Spinal cord (tissue), 9 donors: ENCODE measurements at regions not wholly inside any gene's neighbourhood (a gene's known extent, or its start where the extent isn't known, plus 50 kb on each side); places are given as distances from the start of the nearest gene placed in this dataset.
A peak's percentile ranks its signal among the peaks of the same experiment; 100 is the strongest.

Experiments
- DNase-seq, 6 donors: peaks; one replicate each; pipeline versions ENCODE4 v3.0.0 to v3.0.0-alpha.2; 2013 to 2015; ENCODE audit warnings: low spot score in 6 of 6, low read depth in 4 of 6
- H3K27ac ChIP-seq: one replicate; pipeline ENCODE4 v1.5.1; 2013; ENCODE audit warnings: low read depth, low read length, control low read depth
- H3K27me3 ChIP-seq: one replicate; pipeline ENCODE4 v1.6.1; 2013; ENCODE audit warnings: low read length; ENCODE audit not compliant: control insufficient read depth, insufficient read depth
- H3K36me3 ChIP-seq: one replicate; pipeline ENCODE4 v1.6.1; 2013; ENCODE audit warnings: low read length; ENCODE audit not compliant: control insufficient read depth, insufficient read depth
- H3K4me1 ChIP-seq: one replicate; pipeline ENCODE4 v1.6.1; 2013; ENCODE audit warnings: low read length; ENCODE audit not compliant: control insufficient read depth, insufficient read depth
- H3K4me3 ChIP-seq: one replicate; pipeline ENCODE4 v1.5.1; 2013; ENCODE audit warnings: low read depth, low read length, control low read depth
- H3K9me3 ChIP-seq: one replicate; pipeline ENCODE4 v1.6.1; 2013; ENCODE audit warnings: low read length; ENCODE audit not compliant: control insufficient read depth, insufficient read depth
- WGBS: methylation state at CpG from one replicate; pipeline ENCODE4 v1.1.5; 2013; ENCODE audit warnings: missing lambda C conversion rate; ENCODE audit not compliant: insufficient coverage; 5-methylcytosine and 5-hydroxymethylcytosine counted together
- donor health status: healthy.

DNA sequence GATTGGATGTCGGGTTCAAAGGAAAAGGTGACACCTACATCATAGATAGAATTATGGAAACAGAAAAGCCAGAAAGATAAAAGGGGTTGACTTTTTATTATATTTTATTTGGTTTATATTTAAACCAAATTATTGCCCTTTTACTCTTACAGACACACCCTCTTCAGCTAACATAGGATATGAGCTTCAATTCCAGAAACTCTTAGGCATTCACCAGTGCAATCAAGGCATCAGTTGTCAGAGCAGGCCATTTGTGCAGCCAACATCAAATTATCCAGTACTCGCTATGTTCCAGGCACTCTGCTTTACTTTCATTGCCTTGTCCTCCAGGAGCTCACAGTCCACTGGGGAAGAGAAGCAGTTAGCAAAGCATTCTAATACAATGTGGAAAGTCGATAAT is 347.5 kb downstream of the TFEC start:
- Histone ChIP-seq H3K36me3 (no peaks in the 10 kb centered on the region), H3K27me3 (no peaks in the 10 kb centered on the region), H3K4me3 (no peak overlapping the region), H3K27ac (no peak overlapping the region), H3K4me1 (no peaks in the 10 kb centered on the region), H3K9me3 (no peaks in the 10 kb centered on the region)
- no CpG with 5 or more reads among the region's 3 CpGs for WGBS
- DNase-seq = no peak

DNA sequence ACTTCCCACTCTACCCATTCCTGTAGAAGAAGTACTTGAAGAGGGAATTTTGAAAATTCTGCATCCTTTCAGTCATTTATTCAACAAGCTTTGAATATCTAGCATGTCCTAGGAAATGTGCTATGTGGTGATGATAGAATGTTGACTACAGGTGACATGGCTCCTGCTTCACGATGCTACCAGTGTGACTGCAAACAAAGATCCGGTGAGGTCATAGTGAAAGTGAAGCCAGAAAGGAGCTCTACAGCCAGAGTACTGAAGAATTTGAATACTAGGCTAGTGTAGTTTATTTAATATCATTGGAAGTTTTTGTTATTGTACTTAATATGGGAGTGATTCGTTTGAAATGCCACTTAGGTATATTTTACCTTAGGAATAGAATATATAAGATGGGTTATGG is 348.1 kb downstream of the TFEC start:
- Histone ChIP-seq H3K4me3 (no peak overlapping the region), H3K4me1 (no peaks in the 10 kb centered on the region), H3K27me3 (no peaks in the 10 kb centered on the region), H3K36me3 (no peaks in the 10 kb centered on the region), H3K27ac (no peak overlapping the region), H3K9me3 (no peaks in the 10 kb centered on the region)
- WGBS = 86% methylated on average over 2 of the region's 3 CpGs
- DNase-seq = no peak

DNA sequence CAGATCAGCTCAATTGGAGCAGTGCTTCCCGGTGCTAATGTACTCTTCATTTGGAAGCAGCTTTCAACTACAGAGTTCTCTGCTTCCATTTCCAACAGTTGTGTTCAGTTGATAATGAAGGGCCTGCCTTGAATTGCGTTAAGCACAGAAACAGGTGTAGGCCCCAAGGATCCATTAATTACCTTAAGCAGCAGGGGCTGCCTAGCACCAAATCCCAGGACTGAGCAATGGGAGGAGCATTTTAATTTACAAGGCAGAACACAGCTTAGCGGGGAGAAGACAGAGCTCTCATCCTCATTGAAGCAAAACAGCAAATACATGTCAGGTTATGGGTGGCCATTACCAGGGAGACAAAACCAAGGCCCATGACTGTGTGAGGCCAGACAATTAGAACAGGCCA is 349.6 kb downstream of the TFEC start:
- 60% methylated on average over 1 of the region's 3 CpGs for WGBS
- peak in 1 of 6 donors; percentile 33 for DNase-seq
- H3K27me3 ChIP-seq = no peaks in the 10 kb centered on the region
- H3K4me1 ChIP-seq = no peaks in the 10 kb centered on the region
- no peak overlapping the region for H3K4me3 ChIP-seq
- H3K9me3 ChIP-seq = no peaks in the 10 kb centered on the region
- H3K36me3 ChIP-seq = no peaks in the 10 kb centered on the region
- no peak overlapping the region for H3K27ac ChIP-seq

DNA sequence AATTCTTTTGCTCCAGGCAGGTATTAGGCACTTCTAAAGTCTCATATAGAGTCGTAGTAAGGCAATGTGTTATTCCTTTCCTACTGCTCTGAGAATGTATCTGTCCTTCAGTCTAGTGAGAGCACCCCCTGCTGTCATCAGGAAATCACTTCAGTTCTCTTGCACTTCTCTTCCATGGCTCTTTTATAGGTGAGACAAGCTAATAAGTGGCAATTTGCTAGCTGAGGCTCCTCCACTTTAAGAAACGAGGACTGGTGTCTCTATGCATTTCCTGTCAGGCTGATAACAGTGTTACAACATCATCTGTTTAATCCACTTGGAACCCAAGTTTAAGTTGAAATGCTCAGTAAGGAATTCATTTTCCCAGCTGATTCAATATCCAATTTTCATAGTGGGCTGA is 350.6 kb downstream of the TFEC start:
- no peaks in the 10 kb centered on the region for H3K27me3 ChIP-seq
- WGBS = no CpG with 5 or more reads among the region's 2 CpGs
- peak in 3 of 6 donors; percentile 11 to 74 (median 38) for DNase-seq

DNA sequence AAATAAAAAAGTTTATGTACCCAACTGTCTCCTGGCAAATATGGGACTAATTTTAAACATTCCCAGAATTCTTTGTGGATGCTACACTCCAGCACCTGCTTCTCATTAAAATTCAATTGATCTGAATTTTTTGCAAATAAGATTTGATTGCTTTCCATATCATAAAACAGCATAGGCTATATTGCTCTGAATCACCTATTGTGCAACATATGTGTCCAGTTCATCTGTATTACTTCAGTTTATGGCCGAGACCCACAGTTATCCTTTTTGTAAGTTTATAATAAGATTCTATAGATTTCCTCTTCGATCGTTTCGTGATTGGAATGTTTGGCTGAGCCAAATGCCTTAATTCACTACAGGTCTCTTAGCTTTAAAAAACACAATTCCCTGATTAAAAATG is 351.1 kb downstream of the TFEC start:
- WGBS = no CpG with 5 or more reads among the region's 4 CpGs
- Histone ChIP-seq H3K4me3 (no peak overlapping the region), H3K27ac (no peak overlapping the region), H3K9me3 (no peaks in the 10 kb centered on the region), H3K4me1 (no peaks in the 10 kb centered on the region), H3K36me3 (no peaks in the 10 kb centered on the region), H3K27me3 (no peaks in the 10 kb centered on the region)
- no peak for DNase-seq

More for the DNA sequence above, 350.6 kb downstream of the TFEC start:
- H3K4me3 ChIP-seq = no peak overlapping the region
- no peaks in the 10 kb centered on the region for H3K4me1 ChIP-seq
- H3K9me3 ChIP-seq = no peaks in the 10 kb centered on the region
- no peak overlapping the region for H3K27ac ChIP-seq
- no peaks in the 10 kb centered on the region for H3K36me3 ChIP-seq

DNA sequence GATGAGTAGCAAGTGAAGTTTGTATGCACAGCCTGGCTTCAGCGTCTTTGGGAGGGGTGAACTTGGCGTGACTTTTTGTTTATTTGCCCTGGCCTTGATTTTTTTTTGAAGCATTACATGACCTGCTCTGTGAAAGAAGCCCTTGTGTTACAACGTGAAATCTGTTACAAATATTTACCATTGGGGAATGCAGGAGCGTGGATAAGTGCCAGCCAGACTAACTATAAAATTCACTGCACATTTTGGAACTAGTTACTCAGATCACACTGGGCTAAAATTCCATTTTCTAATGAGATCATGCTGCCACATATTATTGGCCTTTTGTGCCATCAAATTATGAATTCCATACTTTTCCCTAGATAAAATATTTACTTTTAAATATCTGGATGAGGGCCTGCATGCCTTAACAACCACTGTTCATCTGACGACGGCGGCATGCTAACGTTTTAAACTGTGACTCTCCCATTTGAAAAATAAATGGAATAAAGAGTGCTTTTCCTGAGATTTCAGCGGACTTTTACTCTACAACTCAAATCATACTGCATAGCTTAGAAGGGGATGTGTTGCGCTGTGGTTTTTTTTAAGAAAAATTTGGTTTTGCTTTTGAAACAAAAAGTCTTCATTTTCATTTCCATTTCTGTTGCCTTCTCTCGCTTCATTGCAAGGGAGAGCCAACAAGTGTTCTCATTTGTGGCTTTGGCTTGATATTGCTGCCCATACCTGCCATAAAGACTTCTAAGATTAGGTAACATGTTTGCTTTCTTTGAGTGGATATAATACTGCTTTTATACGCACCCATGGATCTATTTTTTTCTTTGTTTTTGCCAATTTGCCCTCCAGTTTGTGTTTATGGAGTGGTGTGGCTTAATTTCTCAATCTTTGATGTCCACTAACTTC is 352.2 kb downstream of the TFEC start:
- Histone ChIP-seq H3K4me1 (no peaks in the 10 kb centered on the region), H3K27ac (peak overlapping the region; percentile 10), H3K9me3 (no peaks in the 10 kb centered on the region), H3K4me3 (no peak overlapping the region), H3K36me3 (no peaks in the 10 kb centered on the region), H3K27me3 (no peaks in the 10 kb centered on the region)
- 20% methylated on average over 2 of the region's 12 CpGs for WGBS
- peak in 3 of 6 donors; percentile 6 to 66 (median 62) for DNase-seq

DNA sequence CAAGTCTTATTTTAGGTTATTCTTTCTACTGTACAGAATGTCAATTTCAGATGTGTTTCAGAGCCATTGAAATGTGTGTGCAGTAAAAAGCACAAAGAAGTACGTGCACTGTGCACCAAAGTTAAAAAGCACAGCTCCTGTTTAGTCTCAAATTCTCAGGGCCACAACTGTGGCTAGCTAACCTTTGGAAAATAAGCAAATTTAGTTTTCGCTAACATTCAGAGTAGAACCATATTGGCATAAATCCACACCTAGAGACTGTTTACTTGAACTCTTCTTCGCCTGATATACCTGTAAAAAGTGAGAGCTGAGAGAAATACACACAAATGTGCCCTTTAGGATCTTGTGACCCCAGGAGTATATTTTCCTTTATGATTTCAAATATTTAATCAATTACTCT is 353.9 kb downstream of the TFEC start:
- 94% methylated on average over 2 of the region's 3 CpGs for WGBS

DNA sequence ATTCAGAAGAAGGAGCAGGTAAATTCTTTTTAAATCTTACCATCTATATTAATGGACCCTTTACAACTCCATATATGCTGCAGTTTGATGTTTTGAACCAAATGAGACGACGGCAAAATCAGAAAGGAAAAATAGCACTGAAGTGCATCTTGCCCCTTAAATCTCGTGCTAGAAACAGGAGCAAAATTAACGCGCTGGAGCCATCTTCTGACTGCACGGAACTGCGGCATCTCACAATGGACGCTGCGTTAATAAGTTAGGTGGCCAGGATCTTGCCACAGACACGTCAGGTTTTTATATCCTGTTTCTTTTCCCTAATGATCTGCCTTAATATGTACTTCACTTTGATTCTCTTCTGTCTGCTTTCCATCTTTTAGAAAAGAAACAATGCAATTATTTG is 354.5 kb downstream of the TFEC start:
- WGBS = 24% methylated on average over 9 of the region's 10 CpGs
- H3K4me1 ChIP-seq = no peaks in the 10 kb centered on the region
- no peaks in the 10 kb centered on the region for H3K9me3 ChIP-seq
- peak in 3 of 6 donors; percentile 35 to 90 (median 77) for DNase-seq
- no peaks in the 10 kb centered on the region for H3K36me3 ChIP-seq
- H3K27ac ChIP-seq = no peak overlapping the region
- no peaks in the 10 kb centered on the region for H3K27me3 ChIP-seq
- peak overlapping the region; percentile 6 for H3K4me3 ChIP-seq

More for the DNA sequence above, 353.9 kb downstream of the TFEC start:
- Histone ChIP-seq H3K27ac (no peak overlapping the region), H3K36me3 (no peaks in the 10 kb centered on the region), H3K4me1 (no peaks in the 10 kb centered on the region), H3K4me3 (no peak overlapping the region), H3K27me3 (no peaks in the 10 kb centered on the region), H3K9me3 (no peaks in the 10 kb centered on the region)
- DNase-seq = no peak

DNA sequence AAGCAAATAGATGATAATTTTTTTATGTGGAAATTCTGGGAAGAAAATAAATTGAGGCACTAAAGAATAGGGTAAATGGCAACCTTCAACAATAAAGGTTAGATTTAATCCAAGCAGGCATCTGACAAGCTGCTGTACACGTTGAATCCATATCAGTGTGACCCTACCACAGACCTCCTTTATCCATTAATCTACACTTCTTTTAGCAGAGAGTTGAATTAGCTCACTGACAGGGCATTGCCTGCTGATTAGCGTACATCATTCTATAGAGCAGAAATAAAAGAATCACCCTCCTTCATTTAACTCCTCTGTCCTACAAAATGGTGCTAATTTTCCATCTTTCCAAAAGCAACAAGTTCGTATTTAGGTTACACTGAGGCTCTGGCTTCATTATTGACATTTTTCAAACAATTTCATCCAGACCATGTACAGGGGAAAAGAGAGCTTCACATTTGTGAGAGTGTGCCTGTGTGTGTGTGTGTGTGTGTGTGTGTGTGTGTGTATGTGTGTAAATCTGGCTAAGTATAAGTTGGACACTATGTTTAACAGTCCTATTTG is 356.0 kb downstream of the TFEC start:
- Histone ChIP-seq H3K27me3 (no peaks in the 10 kb centered on the region), H3K9me3 (no peaks in the 10 kb centered on the region), H3K36me3 (no peaks in the 10 kb centered on the region), H3K27ac (no peak overlapping the region), H3K4me1 (no peaks in the 10 kb centered on the region), H3K4me3 (no peak overlapping the region)
- 50% methylated on average over 2 of the region's 3 CpGs for WGBS
- peak in 1 of 6 donors; percentile 14 for DNase-seq

DNA sequence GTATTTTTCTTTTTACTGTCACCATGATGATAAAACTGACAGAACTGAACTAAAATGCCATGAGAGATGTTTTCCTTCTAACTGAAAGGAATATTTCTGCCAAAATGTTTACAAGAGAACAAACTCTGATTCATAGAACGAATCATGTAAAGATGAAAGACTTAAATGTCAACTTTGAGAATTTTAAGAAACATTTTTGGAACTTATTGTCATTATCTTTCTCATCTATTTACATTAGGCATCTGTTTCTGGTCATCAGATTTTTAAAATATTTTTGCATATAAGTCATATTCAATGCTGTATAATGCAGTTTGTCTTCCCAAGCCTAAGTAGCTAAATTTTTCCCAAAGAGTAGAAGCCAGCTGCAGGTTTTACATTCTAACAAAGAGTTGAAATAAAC is 358.5 kb downstream of the TFEC start:
- WGBS = no CpG with 5 or more reads among the region's 1 CpG
- H3K27me3 ChIP-seq = no peaks in the 10 kb centered on the region
- H3K4me3 ChIP-seq = no peak overlapping the region
- DNase-seq = no peak
- no peaks in the 10 kb centered on the region for H3K4me1 ChIP-seq
- H3K27ac ChIP-seq = no peak overlapping the region
- no peaks in the 10 kb centered on the region for H3K9me3 ChIP-seq
- H3K36me3 ChIP-seq = no peaks in the 10 kb centered on the region
